22Rv1 (cell line): ENCODE measurements at regions not wholly inside any gene's neighbourhood (a gene's known extent, or its start where the extent isn't known, plus 50 kb on each side); places are given as distances from the start of the nearest gene placed in this dataset.

Source experiments
- CTCF ChIP-seq: fragments of 450-650 bp; IDR thresholded peaks from 2 replicates; pipeline ENCODE4 v1.5.1; 2017; ENCODE audit warnings: mild to moderate bottlenecking
- ZFX ChIP-seq: fragments of 450-650 bp; IDR thresholded peaks from 2 replicates; pipeline ENCODE4 v1.6.1; 2017; ENCODE audit warnings: antibody characterized with exemption, borderline replicate concordance

GRCh38 chr1:235004276-235004675, 124.4 kb downstream of the TOMM20 start:
- TF ChIP-seq ZFX (no peak), CTCF (no peak)
